ENCODE measurements at regions not wholly inside any gene's neighbourhood (a gene's known extent, or its start where the extent isn't known, plus 50 kb on each side); places are given as distances from the start of the nearest gene placed in this dataset.

GRCh38 chr2:221044781-221045180 lies 527.3 kb downstream of the EPHA4 start:
- Histone ChIP-seq H3K36me3 (no peaks in the 10 kb centered on the region), H3K9me3 (no peaks in the 10 kb centered on the region), H3K4me3 (no peak overlapping the region), H3K27me3 (no peaks in the 10 kb centered on the region), H3K4me1 (no peaks in the 10 kb centered on the region), H3K27ac (no peak overlapping the region)
- no peak for DNase-seq
- intact Hi-C loops (cut with DNase I): no loop called here
- WGBS, 2 donors: 73 to 89% methylated on average over 5 of the region's 5 CpGs
- TF ChIP-seq CTCF (IDR thresholded peaks at IDR 0.05) (no peak), POLR2A (IDR thresholded peaks at IDR 0.05) (no peak)

GRCh38 chr2:221050020-221050795 lies 521.9 kb downstream of the EPHA4 start:
- no peak overlapping the region for H3K4me3 ChIP-seq
- no peak overlapping the region for H3K27ac ChIP-seq
- 58 to 84% methylated on average over 4 of the region's 4 CpGs for WGBS, 2 donors
- intact Hi-C loops (cut with DNase I): no loop called here
- H3K36me3 ChIP-seq: no peaks in the 10 kb centered on the region
- TF ChIP-seq POLR2A (IDR thresholded peaks at IDR 0.05): no peak
- TF ChIP-seq CTCF (IDR thresholded peaks at IDR 0.05): no peak
- no peaks in the 10 kb centered on the region for H3K4me1 ChIP-seq
- DNase-seq: no peak
- H3K27me3 ChIP-seq: no peaks in the 10 kb centered on the region
- no peaks in the 10 kb centered on the region for H3K9me3 ChIP-seq

- TF ChIP-seq POLR2A (IDR thresholded peaks at IDR 0.05) (no peak), CTCF (IDR thresholded peaks at IDR 0.05) (no peak)
- Histone ChIP-seq H3K4me3 (no peak overlapping the region), H3K36me3 (no peaks in the 10 kb centered on the region), H3K27ac (no peak overlapping the region), H3K4me1 (no peaks in the 10 kb centered on the region), H3K9me3 (no peaks in the 10 kb centered on the region), H3K27me3 (no peaks in the 10 kb centered on the region)
- intact Hi-C loops (cut with DNase I): no loop called here
- WGBS, 2 donors: 88% methylated on average over 8 of the region's 8 CpGs
- DNase-seq: no peak
These were observed 520.9 kb downstream of the EPHA4 start for GRCh38 chr2:221051162-221051561.

GRCh38 chr2:221060376-221060775 lies 511.7 kb downstream of the EPHA4 start:
- intact Hi-C loops (cut with DNase I): no loop called here
- H3K36me3 ChIP-seq: no peaks in the 10 kb centered on the region
- no peaks in the 10 kb centered on the region for H3K9me3 ChIP-seq
- no peak for TF ChIP-seq POLR2A (IDR thresholded peaks at IDR 0.05)
- no peak for TF ChIP-seq CTCF (IDR thresholded peaks at IDR 0.05)
- no peak overlapping the region for H3K27ac ChIP-seq
- H3K27me3 ChIP-seq: no peaks in the 10 kb centered on the region
- no peaks in the 10 kb centered on the region for H3K4me1 ChIP-seq
- no peak overlapping the region for H3K4me3 ChIP-seq
- no peak for DNase-seq

GRCh38 chr2:221063568-221063967 lies 508.5 kb downstream of the EPHA4 start:
- no peaks in the 10 kb centered on the region for H3K27me3 ChIP-seq
- TF ChIP-seq POLR2A (IDR thresholded peaks at IDR 0.05): no peak
- no peak for TF ChIP-seq CTCF (IDR thresholded peaks at IDR 0.05)
- WGBS, 2 donors: 85 to 90% methylated on average over 3 of the region's 3 CpGs
- intact Hi-C loops (cut with DNase I): no loop called here
- H3K36me3 ChIP-seq: no peaks in the 10 kb centered on the region
- H3K9me3 ChIP-seq: no peaks in the 10 kb centered on the region
- H3K4me1 ChIP-seq: no peaks in the 10 kb centered on the region
- no peak overlapping the region for H3K4me3 ChIP-seq
- no peak overlapping the region for H3K27ac ChIP-seq
- DNase-seq: no peak
